ENCODE measurements at regions not wholly inside any gene's neighbourhood (a gene's known extent, or its start where the extent isn't known, plus 50 kb on each side); places are given as distances from the start of the nearest gene placed in this dataset.

DNA sequence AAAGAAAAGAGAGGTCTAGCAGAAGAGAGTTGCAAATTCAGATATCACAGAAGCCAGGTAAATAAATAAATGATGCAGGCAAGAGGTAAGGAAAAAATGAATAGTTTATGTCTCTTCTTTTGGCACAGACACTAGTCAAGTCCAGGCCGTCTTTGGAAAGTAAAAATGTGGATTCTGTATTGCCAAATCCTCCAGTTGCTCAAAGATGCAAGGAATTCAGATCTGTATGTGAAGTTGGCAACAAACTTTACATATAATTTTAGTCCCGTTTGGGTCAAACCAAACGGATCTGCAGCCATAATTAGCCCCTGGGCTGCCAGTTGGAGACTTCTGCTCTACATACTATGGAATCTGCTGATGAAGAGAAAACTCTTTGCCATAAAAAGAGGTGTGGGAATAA lies 200.5 kb upstream of the RND3 start:
- H3K9me3 ChIP-seq (ENCODE audit: control insufficient read depth, low read length) = no peaks in the 10 kb centered on the region
- H3K36me3 ChIP-seq (ENCODE audit: control insufficient read depth, insufficient read depth, low read length) = no peaks in the 10 kb centered on the region
- no peak for TF ChIP-seq CTCF (IDR thresholded peaks at IDR 0.05)
- H3K4me2 ChIP-seq (ENCODE audit: low read length) = no peak overlapping the region
- no peaks in the 10 kb centered on the region for H3K4me1 ChIP-seq
- no peaks in the 10 kb centered on the region for H3K27me3 ChIP-seq (ENCODE audit: control insufficient read depth, insufficient read depth, low read length)
- H3K27ac ChIP-seq = no peak overlapping the region
- H2AFZ ChIP-seq = no peak overlapping the region
- H3K9ac ChIP-seq = no peak overlapping the region
- H3K79me2 ChIP-seq = no peaks in the 10 kb centered on the region
- H3K4me3 ChIP-seq (ENCODE audit: low read depth, low read length) = no peak overlapping the region

- no peak overlapping the region for H3K4me2 ChIP-seq (ENCODE audit: low read length)
- no peaks in the 10 kb centered on the region for H3K36me3 ChIP-seq (ENCODE audit: control insufficient read depth, insufficient read depth, low read length)
- H3K4me1 ChIP-seq = no peaks in the 10 kb centered on the region
- TF ChIP-seq CTCF (IDR thresholded peaks at IDR 0.05) = no peak
- H3K4me3 ChIP-seq (ENCODE audit: low read depth, low read length) = no peak overlapping the region
- H3K9me3 ChIP-seq (ENCODE audit: control insufficient read depth, low read length) = no peaks in the 10 kb centered on the region
- no peak overlapping the region for H2AFZ ChIP-seq
- H3K79me2 ChIP-seq = no peaks in the 10 kb centered on the region
- no peaks in the 10 kb centered on the region for H3K27me3 ChIP-seq (ENCODE audit: control insufficient read depth, insufficient read depth, low read length)
- H3K27ac ChIP-seq = no peak overlapping the region
- H3K9ac ChIP-seq = no peak overlapping the region
These were observed 198.9 kb upstream of the RND3 start for GRCh38 chr2:150686391-150686790.

DNA sequence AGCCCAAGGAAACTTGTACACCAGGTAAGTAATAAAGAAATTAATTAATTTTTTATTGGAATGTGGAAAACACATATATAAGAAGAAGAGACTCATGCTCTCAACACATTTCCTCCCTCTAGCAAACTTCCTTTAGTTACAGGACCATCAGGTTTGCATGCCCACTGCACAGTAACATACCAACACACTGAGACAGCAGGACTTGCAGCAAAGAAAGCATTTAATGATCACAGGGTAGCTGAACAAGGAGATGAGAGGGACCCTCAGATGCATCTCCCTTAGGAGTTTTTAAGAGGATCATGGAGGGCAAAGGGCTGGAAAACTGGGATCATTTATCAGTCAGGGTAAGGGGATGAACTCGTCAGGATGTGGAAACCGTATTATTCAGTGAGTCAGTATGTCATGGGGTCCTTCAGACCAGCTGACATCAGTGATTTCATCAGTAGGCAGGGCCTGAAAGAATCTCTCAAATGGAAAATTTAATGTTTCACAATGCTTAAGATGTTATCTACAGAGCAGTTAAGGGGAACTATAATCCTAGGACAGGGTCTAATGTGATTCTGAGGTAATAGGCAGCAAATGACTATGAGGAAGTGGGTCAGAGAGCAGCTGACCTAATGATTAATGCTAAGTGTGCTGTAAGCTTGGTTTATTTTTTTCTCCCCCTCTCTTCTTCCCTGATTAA lies 193.8 kb upstream of the RND3 start:
- Histone ChIP-seq H3K4me2 (ENCODE audit: low read length) (no peak overlapping the region), H3K79me2 (no peaks in the 10 kb centered on the region), H3K27me3 (ENCODE audit: control insufficient read depth, insufficient read depth, low read length) (no peaks in the 10 kb centered on the region), H2AFZ (no peak overlapping the region), H3K36me3 (ENCODE audit: control insufficient read depth, insufficient read depth, low read length) (no peaks in the 10 kb centered on the region), H3K9me3 (ENCODE audit: control insufficient read depth, low read length) (no peaks in the 10 kb centered on the region), H3K27ac (no peak overlapping the region), H3K4me3 (ENCODE audit: low read depth, low read length) (no peak overlapping the region), H3K4me1 (no peaks in the 10 kb centered on the region), H3K9ac (no peak overlapping the region)
- no peak for TF ChIP-seq CTCF (IDR thresholded peaks at IDR 0.05)

GRCh38 chr2:150679456-150680120 lies 192.1 kb upstream of the RND3 start:
- H3K4me1 ChIP-seq = no peaks in the 10 kb centered on the region
- H3K27me3 ChIP-seq (ENCODE audit: control insufficient read depth, insufficient read depth, low read length) = no peaks in the 10 kb centered on the region
- H2AFZ ChIP-seq = no peak overlapping the region
- H3K9me3 ChIP-seq (ENCODE audit: control insufficient read depth, low read length) = no peaks in the 10 kb centered on the region
- no peak for TF ChIP-seq CTCF (IDR thresholded peaks at IDR 0.05)
- no peak overlapping the region for H3K9ac ChIP-seq
- H3K79me2 ChIP-seq = no peaks in the 10 kb centered on the region
- H3K36me3 ChIP-seq (ENCODE audit: control insufficient read depth, insufficient read depth, low read length) = no peaks in the 10 kb centered on the region
- H3K27ac ChIP-seq = no peak overlapping the region
- no peak overlapping the region for H3K4me3 ChIP-seq (ENCODE audit: low read depth, low read length)
- H3K4me2 ChIP-seq (ENCODE audit: low read length) = no peak overlapping the region

DNA sequence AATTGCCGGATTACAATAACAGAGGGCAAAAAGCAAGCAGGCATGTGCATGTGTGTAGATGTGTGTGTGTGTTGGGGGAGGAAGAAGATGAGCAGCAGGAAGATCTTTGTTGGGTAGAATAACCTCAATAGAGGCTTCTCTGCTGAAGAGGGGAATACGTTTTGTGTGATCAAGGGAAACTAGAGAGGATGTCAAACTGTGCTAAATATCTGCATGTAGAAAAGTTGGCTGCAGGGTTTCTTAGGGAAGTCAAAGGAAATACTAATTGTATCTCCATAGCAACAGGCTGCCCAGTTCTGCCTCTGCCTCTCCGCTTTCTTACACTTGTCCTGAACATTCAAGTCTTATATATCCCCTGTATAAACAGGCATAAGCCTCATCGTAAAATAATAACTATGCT lies 190.1 kb upstream of the RND3 start:
- Histone ChIP-seq H3K79me2 (no peaks in the 10 kb centered on the region), H2AFZ (no peak overlapping the region)

More for the DNA sequence above, 190.1 kb upstream of the RND3 start:
- Histone ChIP-seq H3K36me3 (ENCODE audit: control insufficient read depth, insufficient read depth, low read length) (no peaks in the 10 kb centered on the region), H3K4me2 (ENCODE audit: low read length) (no peak overlapping the region), H3K27me3 (ENCODE audit: control insufficient read depth, insufficient read depth, low read length) (no peaks in the 10 kb centered on the region), H3K9ac (no peak overlapping the region), H3K27ac (no peak overlapping the region), H3K4me3 (ENCODE audit: low read depth, low read length) (no peak overlapping the region), H3K4me1 (no peaks in the 10 kb centered on the region), H3K9me3 (ENCODE audit: control insufficient read depth, low read length) (no peaks in the 10 kb centered on the region)
- no peak for TF ChIP-seq CTCF (IDR thresholded peaks at IDR 0.05)
